Kidney glomerular epithelial cell (primary cell): ENCODE measurements at regions not wholly inside any gene's neighbourhood (a gene's known extent, or its start where the extent isn't known, plus 50 kb on each side); places are given as distances from the start of the nearest gene placed in this dataset.
A peak's percentile ranks its signal among the peaks of the same experiment; 100 is the strongest.

Experiments used
- DNase-seq: peaks from one replicate; lab custom pipeline; 2025; lab: John Stamatoyannopoulos, UW

DNA sequence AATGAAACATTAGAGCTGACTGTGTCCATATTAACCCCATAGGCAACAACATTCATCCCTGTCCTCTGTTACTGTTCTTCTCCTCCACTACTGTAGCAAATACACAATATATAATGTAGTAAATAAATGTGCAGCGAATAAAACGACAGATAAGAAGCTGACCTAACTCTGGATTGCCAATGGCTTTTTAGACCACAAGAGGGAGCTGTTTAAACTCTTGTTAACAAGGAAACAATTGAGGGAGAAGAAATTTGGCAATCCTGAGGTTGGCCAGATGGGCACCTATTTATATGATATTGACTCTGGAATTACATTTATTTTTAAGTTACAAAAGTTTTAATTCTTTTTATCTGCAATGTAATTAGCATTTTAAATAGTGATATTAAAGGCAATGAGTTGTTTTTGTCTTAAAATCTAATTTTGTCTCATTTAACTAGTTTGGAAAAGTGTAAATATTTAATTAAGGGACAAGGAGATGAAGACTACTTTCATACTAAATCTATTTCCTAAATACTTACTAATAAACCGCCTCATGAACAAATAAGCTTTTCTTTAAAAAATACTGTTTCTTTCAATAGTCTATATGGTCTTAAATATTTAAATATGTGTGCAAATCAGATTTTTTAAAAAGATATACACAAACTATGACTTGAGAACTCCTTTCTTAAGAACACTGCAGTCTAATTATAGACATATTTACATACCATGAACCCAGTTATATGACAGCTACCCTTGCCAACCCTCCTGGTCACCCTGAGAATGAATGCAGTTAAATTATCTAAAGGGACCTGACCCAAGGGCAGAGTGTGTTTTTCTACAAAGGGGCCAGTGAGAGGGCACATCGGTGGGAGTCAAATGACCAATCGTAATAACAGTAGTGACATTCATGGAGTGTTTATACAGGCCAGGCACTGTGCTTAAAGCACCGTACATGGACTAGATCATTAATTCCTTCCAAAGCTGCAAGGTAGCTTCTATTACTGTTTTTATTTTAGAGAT is 52.9 kb upstream of the HPF1 start:
- DNase-seq, result peak; percentile 77

DNA sequence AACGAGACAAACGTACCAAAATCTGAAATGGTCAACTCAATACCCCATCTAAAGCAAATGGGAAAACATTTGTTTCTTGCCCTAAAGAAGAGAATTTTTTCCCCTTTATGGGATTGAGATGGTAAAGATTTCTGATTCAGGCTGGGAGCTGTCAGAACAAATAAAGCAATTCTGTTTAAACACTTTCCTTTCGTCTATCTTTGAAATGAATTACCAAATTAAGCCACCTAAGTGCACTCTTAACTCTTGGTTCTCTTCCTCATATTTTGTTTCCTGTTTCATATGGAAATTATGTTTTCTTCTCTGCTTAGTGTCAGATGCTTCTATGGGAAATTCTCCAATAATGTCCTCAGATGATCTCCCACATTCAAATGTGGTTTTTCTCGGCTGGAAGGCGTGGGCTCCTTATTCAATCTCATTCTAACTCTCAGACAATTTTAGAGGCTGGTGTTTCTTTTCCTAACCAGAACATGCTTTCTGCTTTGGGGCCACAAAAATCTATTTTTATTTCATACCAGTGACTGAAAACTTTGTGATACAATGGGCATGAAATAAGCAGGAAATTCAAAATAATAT is 50.3 kb upstream of the HPF1 start:
- no peak for DNase-seq
